Neural crest cell (in vitro differentiated cells): ENCODE measurements at regions not wholly inside any gene's neighbourhood (a gene's known extent, or its start where the extent isn't known, plus 50 kb on each side); places are given as distances from the start of the nearest gene placed in this dataset.

ENCODE experiments used
- DNase-seq: peaks from one replicate; pipeline ENCODE4 v3.0.0; 2021; ENCODE audit warnings: low read depth, mixed read lengths, low spot score
- H3K27ac Mint-ChIP-seq: one replicate; pipeline ENCODE4 v1.8.0; 2021; ENCODE audit warnings: mild to moderate bottlenecking, mixed read lengths; ENCODE audit not compliant: unreplicated experiment
- H3K27me3 Mint-ChIP-seq: 2 replicates; pipeline ENCODE4 v1.8.0; 2021; ENCODE audit warnings: low read depth, mild to moderate bottlenecking, mixed read lengths
- H3K36me3 Mint-ChIP-seq: 2 replicates; pipeline ENCODE4 v1.8.0; 2021; ENCODE audit warnings: low read depth, mild to moderate bottlenecking, mixed read lengths
- H3K4me1 Mint-ChIP-seq: 2 replicates; pipeline ENCODE4 v1.8.0; 2021; ENCODE audit warnings: mixed read lengths
- H3K4me3 Mint-ChIP-seq: one replicate; pipeline ENCODE4 v1.8.0; 2021; ENCODE audit warnings: mild to moderate bottlenecking, mixed read lengths
- H3K9me3 Mint-ChIP-seq: 2 replicates; pipeline ENCODE4 v1.8.0; 2021; ENCODE audit warnings: mixed read lengths
- TF ChIP-seq, protein P1 (sequence below): fragments of 200-600 bp; sonication (generic); conservative IDR thresholded peaks from 2 replicates; pipeline ENCODE4 v1.5.0; 2021; ENCODE audit warnings: antibody characterized with exemption, mild to moderate bottlenecking

DNA sequence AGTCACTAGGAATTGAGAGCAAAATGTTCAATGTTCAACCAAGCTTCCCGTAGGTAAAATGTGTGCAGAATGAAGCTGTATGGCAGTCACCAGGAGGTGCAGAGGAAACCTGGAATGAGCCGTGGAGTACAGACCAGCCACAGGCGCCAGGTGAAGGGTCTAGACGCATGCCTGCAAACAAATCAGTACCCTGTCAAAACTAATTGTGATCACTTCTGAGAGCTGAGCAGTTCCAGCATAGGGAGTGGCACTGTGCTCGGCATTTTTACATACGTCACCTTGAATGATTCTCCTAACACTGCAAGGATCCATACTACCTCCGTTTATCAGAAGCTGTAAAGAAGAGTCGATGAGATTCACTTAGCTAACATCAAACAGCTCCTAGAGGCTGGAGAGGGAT is 346.1 kb upstream of the ID2 start:
- no peaks in the 10 kb centered on the region for H3K9me3 Mint-ChIP-seq
- H3K36me3 Mint-ChIP-seq: no peaks in the 10 kb centered on the region
- H3K4me3 Mint-ChIP-seq: no peak overlapping the region
- no peaks in the 10 kb centered on the region for H3K27me3 Mint-ChIP-seq
- no peak for DNase-seq
- H3K4me1 Mint-ChIP-seq: peaks cover 4% of the 10 kb centered on the region
- TF ChIP-seq, protein P1, sequence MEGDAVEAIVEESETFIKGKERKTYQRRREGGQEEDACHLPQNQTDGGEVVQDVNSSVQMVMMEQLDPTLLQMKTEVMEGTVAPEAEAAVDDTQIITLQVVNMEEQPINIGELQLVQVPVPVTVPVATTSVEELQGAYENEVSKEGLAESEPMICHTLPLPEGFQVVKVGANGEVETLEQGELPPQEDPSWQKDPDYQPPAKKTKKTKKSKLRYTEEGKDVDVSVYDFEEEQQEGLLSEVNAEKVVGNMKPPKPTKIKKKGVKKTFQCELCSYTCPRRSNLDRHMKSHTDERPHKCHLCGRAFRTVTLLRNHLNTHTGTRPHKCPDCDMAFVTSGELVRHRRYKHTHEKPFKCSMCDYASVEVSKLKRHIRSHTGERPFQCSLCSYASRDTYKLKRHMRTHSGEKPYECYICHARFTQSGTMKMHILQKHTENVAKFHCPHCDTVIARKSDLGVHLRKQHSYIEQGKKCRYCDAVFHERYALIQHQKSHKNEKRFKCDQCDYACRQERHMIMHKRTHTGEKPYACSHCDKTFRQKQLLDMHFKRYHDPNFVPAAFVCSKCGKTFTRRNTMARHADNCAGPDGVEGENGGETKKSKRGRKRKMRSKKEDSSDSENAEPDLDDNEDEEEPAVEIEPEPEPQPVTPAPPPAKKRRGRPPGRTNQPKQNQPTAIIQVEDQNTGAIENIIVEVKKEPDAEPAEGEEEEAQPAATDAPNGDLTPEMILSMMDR: no peak
- H3K27ac Mint-ChIP-seq: no peak overlapping the region

DNA sequence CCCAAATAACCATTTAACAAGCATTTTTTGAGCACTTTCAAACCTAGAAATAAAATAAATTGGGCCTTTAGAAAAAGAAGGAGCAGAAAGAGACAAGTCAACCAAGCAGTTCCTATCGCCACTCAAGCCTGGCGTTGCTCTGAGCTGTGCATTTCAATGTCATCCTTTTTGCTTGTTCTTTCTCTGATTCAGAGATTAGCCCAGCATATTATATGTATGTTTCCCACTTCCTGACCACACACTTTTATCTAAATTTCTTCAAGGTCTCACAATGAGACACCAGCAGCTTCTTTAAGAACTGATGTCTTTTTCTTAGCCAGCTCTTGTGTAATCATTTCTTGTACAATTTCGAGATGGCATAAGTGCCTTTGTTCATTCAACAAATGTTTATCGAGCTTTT is 344.5 kb upstream of the ID2 start:
- no peaks in the 10 kb centered on the region for H3K36me3 Mint-ChIP-seq
- no peaks in the 10 kb centered on the region for H3K27me3 Mint-ChIP-seq
- TF ChIP-seq, protein P1: no peak
- no peak overlapping the region for H3K27ac Mint-ChIP-seq
- H3K4me3 Mint-ChIP-seq: no peak overlapping the region
- DNase-seq: no peak
- peaks cover 2% of the 10 kb centered on the region for H3K9me3 Mint-ChIP-seq
- H3K4me1 Mint-ChIP-seq: peaks cover 7% of the 10 kb centered on the region

DNA sequence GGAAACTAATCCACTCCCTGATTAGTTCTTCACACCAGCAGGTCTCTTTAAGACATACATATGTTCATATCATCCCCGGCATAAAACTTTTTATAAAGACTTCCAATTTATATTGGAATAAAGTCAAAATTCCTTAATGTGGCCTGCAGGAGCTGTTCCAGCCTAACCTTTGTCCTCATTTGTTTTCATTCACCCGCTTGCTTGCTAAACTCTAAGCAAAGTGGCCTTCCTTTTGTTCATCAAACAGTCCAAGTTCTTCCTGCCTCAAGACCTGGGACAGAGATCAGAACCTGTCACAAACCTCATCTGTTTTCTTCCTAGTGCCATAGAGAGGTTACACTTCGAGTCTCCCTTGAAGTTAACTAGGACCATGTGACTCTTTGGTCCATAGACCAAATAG is 339.4 kb upstream of the ID2 start:
- Mint-ChIP-seq H3K27me3 (no peaks in the 10 kb centered on the region), H3K4me3 (no peak overlapping the region), H3K9me3 (peaks cover 2% of the 10 kb centered on the region), H3K4me1 (peaks cover 7% of the 10 kb centered on the region), H3K36me3 (no peaks in the 10 kb centered on the region), H3K27ac (no peak overlapping the region)
- TF ChIP-seq, protein P1: no peak
- no peak for DNase-seq

DNA sequence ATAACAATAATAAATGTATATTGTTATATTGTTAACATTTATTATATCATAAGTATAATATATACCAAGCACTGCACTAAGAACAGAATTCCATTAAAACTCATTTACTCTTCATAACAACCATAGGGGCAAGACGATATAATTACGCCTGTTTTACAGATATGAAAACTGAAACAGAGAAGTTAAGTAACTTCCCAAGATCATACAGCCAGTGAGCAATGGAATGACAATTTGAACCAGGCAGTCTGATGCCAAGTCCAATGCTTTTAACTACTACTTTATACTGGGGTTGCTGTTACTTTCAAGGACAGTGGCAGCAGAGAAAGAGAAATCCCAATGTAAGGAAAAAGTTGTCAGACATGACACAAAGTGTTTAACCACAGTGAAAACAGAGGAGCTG is 338.8 kb upstream of the ID2 start:
- Mint-ChIP-seq H3K4me1 (peaks cover 7% of the 10 kb centered on the region), H3K4me3 (no peak overlapping the region), H3K9me3 (peaks cover 2% of the 10 kb centered on the region), H3K27me3 (no peaks in the 10 kb centered on the region), H3K36me3 (no peaks in the 10 kb centered on the region), H3K27ac (no peak overlapping the region)
- TF ChIP-seq, protein P1: no peak
- DNase-seq: no peak

DNA sequence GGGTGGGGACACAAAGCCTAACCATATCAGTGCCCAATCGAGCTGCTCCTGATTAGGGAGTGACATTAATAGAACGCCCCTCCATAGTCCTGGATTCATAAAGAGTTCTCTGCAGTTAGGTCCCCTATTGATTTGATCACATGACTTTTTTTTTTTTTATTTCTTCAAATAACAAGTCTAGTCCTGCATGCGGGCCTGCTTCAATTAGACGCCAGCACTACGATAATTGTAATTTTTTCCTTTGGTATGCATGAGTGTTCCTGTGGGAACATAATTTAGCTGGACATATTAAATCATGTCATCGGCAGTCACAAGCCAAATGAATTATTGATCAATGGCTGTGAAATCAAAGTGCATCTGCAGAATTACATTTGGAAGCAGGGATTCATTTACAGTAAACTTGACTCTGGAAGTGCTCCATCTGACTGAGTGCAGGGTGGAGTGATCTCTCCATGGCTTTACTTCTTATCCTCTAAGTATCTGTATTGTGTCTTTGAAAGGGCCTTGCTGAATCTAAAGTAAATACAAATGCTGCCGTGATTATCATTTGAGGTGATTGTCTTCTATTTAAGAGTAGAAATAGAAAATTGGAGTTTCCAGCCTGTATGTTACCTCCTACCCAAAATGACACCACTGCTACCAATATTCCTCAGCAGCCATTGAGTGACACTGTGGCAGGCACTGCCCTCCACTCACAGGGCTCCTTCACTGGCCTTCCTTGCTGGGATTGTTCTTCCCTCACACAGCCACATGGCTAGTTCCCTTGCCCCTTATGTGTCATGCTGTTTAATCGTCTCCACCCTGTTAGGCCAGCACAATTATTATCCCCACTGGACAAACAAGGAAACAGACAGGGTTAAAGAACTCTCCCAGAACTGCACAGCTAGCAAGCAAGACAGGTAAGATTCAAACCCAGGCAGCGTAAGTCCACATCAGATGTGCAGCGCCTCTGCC is 337.4 kb upstream of the ID2 start:
- H3K9me3 Mint-ChIP-seq: peaks cover 2% of the 10 kb centered on the region
- TF ChIP-seq, protein P1: no peak
- no peak overlapping the region for H3K4me3 Mint-ChIP-seq
- no peak for DNase-seq
- no peaks in the 10 kb centered on the region for H3K27me3 Mint-ChIP-seq
- H3K27ac Mint-ChIP-seq: no peak overlapping the region
- H3K36me3 Mint-ChIP-seq: no peaks in the 10 kb centered on the region
- peaks cover 7% of the 10 kb centered on the region for H3K4me1 Mint-ChIP-seq
